ENCODE measurements at regions not wholly inside any gene's neighbourhood (a gene's known extent, or its start where the extent isn't known, plus 50 kb on each side); places are given as distances from the start of the nearest gene placed in this dataset.
"Not testable (repeated sequence)": the region's sequence is repeated elsewhere in the genome, so short reads cannot be mapped to it uniquely, and the experiment has no call there.

DNA sequence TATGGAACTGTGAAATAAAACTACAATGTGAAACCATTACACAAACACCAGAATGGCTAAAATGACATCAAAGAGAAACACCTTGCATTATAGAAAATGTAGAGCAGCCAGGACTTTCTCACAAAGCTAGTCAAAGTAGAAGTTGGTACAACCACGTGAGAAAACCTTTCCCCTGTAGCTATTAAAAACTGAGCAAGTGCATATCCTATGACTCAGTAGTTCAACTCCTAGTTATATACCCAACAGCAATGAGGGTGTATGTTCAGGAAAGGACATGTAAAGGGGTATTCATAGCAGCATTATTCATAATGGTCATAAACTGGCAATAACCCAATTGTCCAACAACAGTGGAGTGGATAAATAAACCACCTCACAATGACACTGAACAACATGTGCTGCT is 177.5 kb upstream of the NUDT10 start:
- DNase-seq, result no peak

DNA sequence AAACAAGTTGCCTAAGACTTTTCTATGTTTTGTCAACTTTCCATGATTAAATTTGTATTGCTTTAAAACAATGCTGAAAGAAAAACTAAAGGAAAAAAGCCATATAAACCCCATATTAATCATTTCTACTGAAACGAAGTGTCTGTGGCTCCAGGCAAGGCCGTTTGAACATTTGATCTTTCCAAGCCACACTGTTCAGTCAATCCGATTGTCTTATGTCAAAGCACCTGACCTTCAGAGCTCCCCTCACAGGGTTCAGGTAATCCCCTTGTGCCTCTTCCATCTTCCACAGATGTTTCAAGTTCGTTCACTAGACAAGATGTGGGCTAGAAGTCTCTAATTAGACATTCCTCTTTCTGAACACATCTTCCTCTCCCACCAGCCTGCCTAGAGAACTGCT is 177.1 kb upstream of the NUDT10 start:
- no peak for DNase-seq

DNA sequence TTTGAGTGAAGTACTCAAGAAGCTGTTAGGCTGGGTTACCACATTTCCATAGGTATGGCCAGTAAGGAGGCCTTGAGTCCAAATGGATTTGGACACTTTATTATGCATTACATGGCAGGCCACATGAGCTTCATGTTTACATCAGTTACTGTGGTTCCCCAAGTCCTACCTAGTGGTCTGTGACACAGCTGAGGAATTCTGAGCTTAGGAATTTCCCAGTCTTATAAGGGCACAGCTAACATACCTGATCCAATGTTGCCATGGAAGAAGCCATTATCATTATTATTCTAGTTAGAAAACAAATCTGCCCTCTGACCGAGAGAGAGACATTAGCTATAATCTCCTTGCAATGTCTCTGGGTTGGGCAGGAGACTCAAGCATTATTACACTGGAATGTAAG is 174.4 kb upstream of the NUDT10 start:
- no peak for DNase-seq

DNA sequence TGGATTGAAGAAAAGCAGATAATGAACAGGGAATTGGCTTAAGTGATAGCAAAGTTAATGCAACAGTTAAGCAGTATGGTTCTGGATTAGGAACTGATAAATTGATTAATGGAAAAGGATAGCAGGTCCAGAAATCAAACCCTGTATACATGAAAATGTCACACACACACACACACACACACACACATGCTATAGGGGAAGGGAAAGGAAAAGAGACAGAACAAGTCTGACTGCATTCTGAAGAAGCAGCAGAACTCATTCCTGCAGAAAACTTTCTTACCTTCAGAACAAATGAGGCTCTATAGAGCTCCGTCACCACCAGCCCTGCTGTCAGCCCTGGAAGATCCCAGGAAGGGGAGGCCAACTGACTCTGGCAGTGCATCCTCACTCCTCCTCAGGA is 173.2 kb upstream of the NUDT10 start:
- not testable (repeated sequence) for DNase-seq

DNA sequence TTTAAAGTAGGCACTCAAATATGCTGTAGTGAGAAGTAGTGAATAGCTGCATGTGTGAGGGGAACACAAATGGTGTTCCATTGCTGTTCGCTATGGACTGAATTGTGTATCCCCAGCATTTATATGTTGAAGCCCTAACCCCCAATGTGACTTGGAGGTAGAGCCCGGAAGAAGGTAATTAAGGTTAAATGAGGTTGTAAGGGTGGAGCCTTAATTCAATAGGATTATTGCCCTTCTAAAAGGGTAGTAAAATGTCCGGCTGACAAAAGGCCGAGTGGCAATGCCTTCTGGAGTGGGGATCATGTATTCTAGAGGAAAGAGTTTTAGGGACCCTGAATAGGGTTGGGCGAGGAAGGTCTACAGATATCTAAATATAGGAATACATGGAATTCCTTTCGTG is 168.9 kb upstream of the NUDT10 start:
- DNase-seq, result no peak

DNA sequence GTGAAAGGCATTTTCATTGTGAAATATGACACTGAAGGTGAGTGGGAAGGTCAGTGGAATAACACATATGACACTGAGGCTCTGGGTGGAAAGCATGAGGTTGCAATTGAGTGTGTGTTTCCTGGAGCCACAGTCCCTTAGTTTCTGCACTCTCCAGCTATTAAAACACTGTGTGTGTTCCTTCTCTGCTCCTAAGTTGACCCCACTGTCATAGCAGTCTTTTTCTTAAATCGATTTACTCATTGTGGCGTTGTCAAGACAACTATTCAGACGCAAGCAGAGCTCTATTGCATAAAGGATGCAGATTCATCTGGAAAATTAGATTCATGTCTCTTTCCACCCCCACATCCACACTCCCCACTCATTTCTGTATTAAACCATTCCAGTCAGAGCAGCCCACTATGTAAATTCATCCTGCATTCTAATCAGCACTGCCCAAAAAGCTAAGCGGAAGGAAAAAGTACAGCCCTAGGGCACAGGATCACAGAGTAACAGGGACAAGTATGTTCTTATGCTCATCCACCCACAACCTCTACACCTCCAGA is 154.2 kb upstream of the NUDT10 start:
- DNase-seq, result not testable (repeated sequence)

DNA sequence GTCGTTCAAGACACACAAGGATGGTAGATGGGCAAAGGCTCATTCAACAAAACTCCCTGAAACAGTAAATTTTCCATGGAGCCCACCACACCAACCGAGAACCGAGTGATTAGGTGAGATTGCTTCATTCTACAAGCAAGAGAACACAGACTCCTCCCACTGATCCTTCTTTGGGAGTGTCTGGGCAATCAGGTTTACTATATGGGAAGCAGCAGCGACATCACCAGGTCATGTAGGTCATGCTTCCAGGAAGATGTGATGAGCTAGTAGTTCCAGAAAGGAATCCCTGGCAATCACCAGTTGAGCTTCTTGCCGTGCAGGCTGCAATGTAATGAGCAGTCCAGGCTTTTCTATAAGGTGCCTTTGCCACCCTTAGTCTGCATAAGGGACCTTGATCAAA is 152.8 kb upstream of the NUDT10 start:
- DNase-seq, result not testable (repeated sequence)

DNA sequence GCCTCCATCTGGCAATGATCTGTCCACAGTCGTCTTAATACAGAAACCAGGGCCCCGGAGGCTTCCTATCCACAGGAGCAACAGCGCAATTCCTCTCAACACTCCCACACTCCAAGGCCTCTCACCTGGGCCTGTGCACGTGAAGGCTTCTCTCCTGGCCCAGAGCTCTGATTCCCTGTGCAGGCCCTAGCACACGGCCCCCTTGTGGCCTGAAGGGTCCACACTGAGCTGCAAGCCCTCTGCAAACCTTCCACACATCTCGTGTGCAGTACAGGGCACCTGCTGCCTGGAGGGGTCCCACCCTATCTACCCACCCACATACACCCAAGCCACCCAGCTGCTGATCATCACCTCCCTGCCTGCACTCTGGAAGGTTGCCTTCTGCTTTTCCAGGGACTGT is 150.1 kb upstream of the NUDT10 start:
- DNase-seq, result no peak

DNA sequence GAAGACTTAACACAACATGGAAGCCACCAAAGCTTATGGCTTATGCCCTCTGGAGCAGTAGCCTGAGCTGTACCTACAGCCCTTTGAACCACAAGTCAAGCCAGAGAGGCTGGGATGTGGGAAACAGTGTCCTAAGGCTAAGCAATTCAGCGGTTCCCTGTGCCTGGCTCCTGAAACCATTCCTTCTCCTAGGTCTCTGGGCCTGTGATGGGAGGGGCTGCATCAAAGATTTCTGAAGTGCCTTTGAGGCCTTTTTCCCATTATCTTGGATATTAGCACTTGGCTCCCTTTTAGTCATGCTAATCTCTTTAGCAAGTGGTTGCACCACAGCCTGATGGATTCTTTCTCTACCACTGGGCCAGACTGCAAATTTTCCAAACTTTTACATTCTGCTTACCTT is 140.5 kb upstream of the NUDT10 start:
- DNase-seq, result no peak

DNA sequence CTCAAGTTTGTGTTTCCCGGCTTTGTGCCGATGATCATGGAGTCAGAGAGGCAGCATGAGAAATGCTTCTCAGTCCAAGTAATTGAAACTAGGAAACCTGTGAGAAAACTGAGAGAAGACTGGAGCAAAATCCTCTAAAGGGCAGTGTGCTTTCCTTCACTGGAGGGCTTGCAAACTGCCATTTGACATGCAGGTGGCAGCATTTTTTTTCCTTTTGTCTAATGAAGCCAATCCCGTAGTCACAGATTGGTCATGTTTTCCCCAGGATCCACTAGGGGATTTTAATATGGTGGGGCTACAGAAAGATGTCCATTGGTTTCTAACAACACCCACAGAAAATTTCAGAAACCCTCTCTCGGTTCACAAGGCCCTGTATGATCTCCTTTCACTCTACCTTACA is 117.4 kb upstream of the NUDT10 start:
- no peak for DNase-seq

DNA sequence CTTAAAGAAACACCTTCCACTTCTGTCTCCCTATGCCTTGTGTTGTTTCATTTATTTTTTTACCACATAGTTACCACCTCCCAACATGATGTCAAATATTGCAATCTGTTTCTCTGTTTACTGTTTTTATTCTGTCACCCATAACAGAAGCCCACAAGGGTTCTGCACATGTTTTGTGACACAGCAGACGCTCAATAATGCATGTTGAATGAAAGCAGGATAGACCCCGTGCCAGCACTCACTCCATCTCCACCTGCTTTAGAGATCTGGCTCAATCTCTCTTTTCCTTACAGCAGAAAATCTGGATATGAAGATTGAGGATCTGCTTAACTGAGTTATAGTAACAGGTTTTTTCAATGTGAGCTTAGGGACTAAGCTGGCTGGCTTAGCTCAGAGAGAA is 116.8 kb upstream of the NUDT10 start:
- DNase-seq, result no peak

DNA sequence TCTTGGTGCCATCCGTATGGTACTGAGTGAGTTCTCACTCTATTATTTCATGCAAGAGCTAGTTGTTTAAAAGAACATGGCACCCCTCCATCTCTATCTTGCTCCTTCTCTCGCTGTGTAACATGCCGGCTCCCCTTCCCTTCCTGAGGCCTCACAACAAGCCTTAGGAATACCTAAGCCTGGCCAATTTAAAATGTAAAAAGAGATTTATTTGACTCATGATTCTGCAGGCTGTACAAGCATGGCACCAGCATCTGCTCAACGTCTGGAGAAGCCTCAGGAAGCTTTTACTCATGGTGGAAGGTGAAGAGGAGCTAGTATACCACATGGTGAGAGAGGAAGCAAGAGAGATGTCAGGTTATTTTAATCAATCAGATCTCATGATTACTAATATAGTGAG is 90.4 kb upstream of the NUDT10 start:
- DNase-seq, result no peak

DNA sequence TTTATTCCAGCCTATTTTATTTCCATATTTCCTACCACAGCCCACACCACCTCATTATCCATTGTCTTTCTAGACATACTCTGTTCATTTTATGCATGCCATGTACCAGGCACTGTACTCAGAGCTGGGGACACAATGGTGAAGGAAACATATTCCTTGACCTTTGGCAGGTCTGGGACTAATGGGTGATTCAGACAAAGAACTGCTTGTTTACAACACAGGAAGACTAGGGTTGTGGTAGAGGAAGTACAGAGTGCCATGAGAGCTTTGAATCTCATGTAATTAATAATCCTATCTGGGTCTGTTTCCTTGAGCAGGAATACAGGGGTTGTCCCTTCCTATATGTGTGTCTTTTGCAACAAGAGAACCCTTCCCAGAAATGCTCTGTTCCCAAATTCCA is 75.1 kb upstream of the NUDT10 start:
- DNase-seq, result no peak

DNA sequence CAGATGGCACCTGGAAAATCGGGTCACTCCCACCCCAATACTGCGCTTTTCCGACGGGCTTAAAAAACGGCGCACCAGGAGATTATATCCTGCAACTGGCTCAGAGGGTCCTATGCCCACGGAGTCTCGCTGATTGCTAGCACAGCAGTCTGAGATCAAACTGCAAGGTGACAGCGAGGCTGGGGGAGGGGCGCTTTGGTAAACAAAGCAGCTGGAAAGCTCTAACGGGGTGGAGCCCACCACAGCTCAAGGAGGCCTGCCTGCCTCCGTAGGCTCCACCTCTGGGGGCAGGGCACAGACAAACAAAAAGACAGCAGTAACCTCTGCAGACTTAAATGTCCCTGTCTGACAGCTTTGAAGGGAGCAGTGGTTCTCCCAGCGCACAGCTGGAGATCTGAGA is 70.4 kb upstream of the NUDT10 start:
- DNase-seq, result not testable (repeated sequence)

DNA sequence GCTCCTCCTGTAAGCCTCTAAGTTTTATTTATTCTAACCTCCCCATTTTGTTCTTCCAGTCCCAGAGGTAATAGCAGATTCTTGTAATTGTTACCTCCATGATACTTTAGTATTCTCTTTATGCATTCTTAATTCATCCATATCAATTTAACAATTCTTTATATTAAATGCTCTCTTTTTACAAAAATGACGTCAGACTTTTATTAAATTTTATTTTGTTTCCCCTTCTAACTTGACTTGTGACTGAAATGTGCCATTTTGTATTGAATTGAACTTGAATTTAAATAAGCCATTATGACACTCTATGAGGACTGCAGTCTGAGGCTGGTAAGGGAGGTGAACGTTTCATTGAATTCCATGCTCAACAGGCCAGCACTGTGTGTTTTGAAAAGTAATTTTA is 60.0 kb upstream of the NUDT10 start:
- DNase-seq, result no peak

DNA sequence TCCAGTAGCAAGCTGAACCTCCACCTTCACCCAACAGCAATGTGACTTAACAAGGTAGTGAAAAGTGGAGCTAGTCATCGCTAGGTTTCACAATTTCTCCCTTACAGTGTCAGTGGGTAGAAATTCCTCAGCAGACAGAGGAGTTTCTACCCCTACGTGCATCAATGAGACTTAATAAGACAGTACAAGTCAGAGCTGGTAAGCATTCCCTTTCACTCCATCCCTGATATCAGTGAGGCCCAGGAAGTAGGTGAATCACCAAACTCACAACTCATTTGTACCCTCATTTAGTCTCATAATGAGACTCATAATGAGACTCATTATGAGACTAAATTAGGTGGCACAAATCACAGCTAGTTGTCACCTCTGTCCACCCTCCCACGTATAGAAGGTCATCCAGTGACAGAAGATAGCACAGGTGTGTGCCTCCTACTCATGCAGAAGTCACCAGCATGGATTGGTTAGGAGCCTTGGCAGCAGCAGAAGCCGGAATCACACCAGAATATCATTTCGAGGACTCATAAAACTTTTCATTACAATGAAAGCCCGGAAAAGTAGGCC is 50.8 kb upstream of the NUDT10 start:
- DNase-seq, result no peak
